Upper lobe of left lung (tissue), 6 donors: ENCODE measurements at regions not wholly inside any gene's neighbourhood (a gene's known extent, or its start where the extent isn't known, plus 50 kb on each side); places are given as distances from the start of the nearest gene placed in this dataset.
"Not testable (repeated sequence)": the region's sequence is repeated elsewhere in the genome, so short reads cannot be mapped to it uniquely, and the experiment has no call there.

Experiments
- ATAC-seq, 2 donors: fragments of 200-7000 bp; cut with Tn5 transposase; one replicate each; pipeline ENCODE4 v1.9.1; 2022; ENCODE audit warnings: mild to moderate bottlenecking in 2 of 2, moderate library complexity in 2 of 2; ENCODE audit not compliant: low FRiP score in 2 of 2
- DNase-seq, 2 donors: peaks; one replicate each; pipeline ENCODE4 v3.0.0-alpha.2; 2019 to 2020
- H3K27ac ChIP-seq, 4 donors: fragments of 200-600 bp; sonication (generic); one replicate each; pipeline ENCODE4 v1.5.1; 2016 to 2019
- H3K27me3 ChIP-seq, 4 donors: fragments of 200-600 bp; sonication (generic); one replicate each; pipeline ENCODE4 v1.5.1; 2017 to 2019
- H3K36me3 ChIP-seq, 4 donors: fragments of 200-600 bp; sonication (generic); one replicate each; pipeline ENCODE4 v1.5.1; 2016 to 2019
- H3K4me1 ChIP-seq, 4 donors: fragments of 200-600 bp; sonication (generic); one replicate each; pipeline ENCODE4 v1.5.1; 2018 to 2019
- H3K4me3 ChIP-seq, 4 donors: fragments of 200-600 bp; sonication (generic); one replicate each; pipeline ENCODE4 v1.5.1; 2017 to 2019; ENCODE audit warnings: mild to moderate bottlenecking in 2 of 4, moderate library complexity in 1 of 4
- H3K9me3 ChIP-seq, 4 donors: fragments of 200-600 bp; sonication (generic); one replicate each; pipeline ENCODE4 v1.5.1; 2018 to 2019
- CTCF ChIP-seq, 6 experiments: fragments of 450-650 bp in 4 of 6; fragments of 200-600 bp in 2 of 6; sonication (generic) in 2 of 6; IDR thresholded peaks; one replicate each; pipeline ENCODE4 v1.5.1; 2016 to 2019; ENCODE audit warnings: antibody characterized with exemption in 6 of 6
- EP300 ChIP-seq, 4 donors: sonication (generic); formaldehyde crosslinking; IDR thresholded peaks; one replicate each; pipeline ENCODE4 v1.5.1; 2017; ENCODE audit warnings: antibody characterized with exemption in 4 of 4, control low read depth in 2 of 4
- POLR2A ChIP-seq, 4 donors: fragments of 450-650 bp; IDR thresholded peaks; one replicate each; pipeline ENCODE4 v1.5.1; 2016 to 2017; ENCODE audit warnings: antibody characterized with exemption in 4 of 4, mild to moderate bottlenecking in 2 of 4
- POLR2AphosphoS5 ChIP-seq, 2 donors: sonication (generic); formaldehyde crosslinking; IDR thresholded peaks; one replicate each; pipeline ENCODE4 v1.5.1; 2017; ENCODE audit warnings: antibody characterized with exemption in 2 of 2
- WGBS, 2 donors: methylation state at CpG; one replicate each; pipeline ENCODE4 v1.1.5; 2017 to 2018; 5-methylcytosine and 5-hydroxymethylcytosine counted together
- donor health status: DM: no; HTN: no; CAD: no; lungs with moderate emphysema.
- donor health status: DM: no; HTN: yes; CAD: no; lungs with severe emphysema.

- DNase-seq (no peak), ATAC-seq (no peak)
- Histone ChIP-seq H3K9me3 (no peaks in the 10 kb centered on the region), H3K27me3 (no peaks in the 10 kb centered on the region), H3K27ac (no peak overlapping the region), H3K4me1 (no peaks in the 10 kb centered on the region), H3K36me3 (no peaks in the 10 kb centered on the region), H3K4me3 (no peak overlapping the region)
- TF ChIP-seq EP300 (IDR thresholded peaks at IDR 0.05): no peak
- no peak for TF ChIP-seq POLR2AphosphoS5 (IDR thresholded peaks at IDR 0.05)
- no peak for TF ChIP-seq POLR2A (IDR thresholded peaks at IDR 0.05)
- TF ChIP-seq CTCF (IDR thresholded peaks at IDR 0.05): no peak
Measured at GRCh38 chr7:12926206-12926605, 238.8 kb downstream of the ARL4A start.

GRCh38 chr7:12927635-12928434 is 240.4 kb downstream of the ARL4A start:
- ATAC-seq: no peak
- Histone ChIP-seq H3K4me1 (no peaks in the 10 kb centered on the region), H3K9me3 (no peaks in the 10 kb centered on the region), H3K27me3 (no peaks in the 10 kb centered on the region), H3K36me3 (no peaks in the 10 kb centered on the region), H3K27ac (no peak overlapping the region), H3K4me3 (no peak overlapping the region)
- no peak for TF ChIP-seq POLR2AphosphoS5 (IDR thresholded peaks at IDR 0.05)
- TF ChIP-seq POLR2A (IDR thresholded peaks at IDR 0.05): no peak
- no peak for TF ChIP-seq EP300 (IDR thresholded peaks at IDR 0.05)
- no peak for TF ChIP-seq CTCF (IDR thresholded peaks at IDR 0.05)
- no peak for DNase-seq
- 72 to 77% methylated on average over 4 of the region's 4 CpGs for WGBS, 2 donors

GRCh38 chr7:12929476-12930140 is 242.2 kb downstream of the ARL4A start:
- Histone ChIP-seq H3K4me1 (no peaks in the 10 kb centered on the region), H3K9me3 (no peaks in the 10 kb centered on the region), H3K27me3 (no peaks in the 10 kb centered on the region), H3K36me3 (no peaks in the 10 kb centered on the region), H3K4me3 (no peak overlapping the region), H3K27ac (no peak overlapping the region)
- no peak for DNase-seq
- ATAC-seq: no peak
- WGBS, 2 donors: 84 to 90% methylated on average over 1 of the region's 1 CpG
- TF ChIP-seq POLR2AphosphoS5 (IDR thresholded peaks at IDR 0.05): no peak

- H3K27ac ChIP-seq: no peak overlapping the region
Measured at GRCh38 chr7:12930534-12930933, 243.1 kb downstream of the ARL4A start.

GRCh38 chr7:12931465-12931864 is 244.0 kb downstream of the ARL4A start:
- H3K9me3 ChIP-seq, DNase-seq, H3K4me3 ChIP-seq, H3K27me3 ChIP-seq, H3K4me1 ChIP-seq, H3K36me3 ChIP-seq, ATAC-seq, H3K27ac ChIP-seq: not testable (repeated sequence)
- WGBS, 2 donors: 89 to 96% methylated on average over 19 of the region's 19 CpGs

More at GRCh38 chr7:12930534-12930933, 243.1 kb downstream of the ARL4A start:
- H3K4me3 ChIP-seq: no peak overlapping the region
- 54 to 74% methylated on average over 2 of the region's 2 CpGs for WGBS, 2 donors
- no peaks in the 10 kb centered on the region for H3K9me3 ChIP-seq
- DNase-seq: no peak
- no peaks in the 10 kb centered on the region for H3K4me1 ChIP-seq
- no peaks in the 10 kb centered on the region for H3K27me3 ChIP-seq
- no peak for ATAC-seq
- no peaks in the 10 kb centered on the region for H3K36me3 ChIP-seq
- TF ChIP-seq POLR2AphosphoS5 (IDR thresholded peaks at IDR 0.05) (no peak), EP300 (IDR thresholded peaks at IDR 0.05) (no peak), CTCF (IDR thresholded peaks at IDR 0.05) (no peak), POLR2A (IDR thresholded peaks at IDR 0.05) (no peak)

GRCh38 chr7:12939694-12940093 is 252.3 kb downstream of the ARL4A start:
- Histone ChIP-seq H3K4me3 (no peak overlapping the region), H3K9me3 (no peaks in the 10 kb centered on the region), H3K27ac (no peak overlapping the region), H3K27me3 (no peaks in the 10 kb centered on the region), H3K36me3 (no peaks in the 10 kb centered on the region), H3K4me1 (no peaks in the 10 kb centered on the region)
- no peak for DNase-seq
- TF ChIP-seq CTCF (IDR thresholded peaks at IDR 0.05) (no peak), POLR2AphosphoS5 (IDR thresholded peaks at IDR 0.05) (no peak), EP300 (IDR thresholded peaks at IDR 0.05) (no peak), POLR2A (IDR thresholded peaks at IDR 0.05) (no peak)
- WGBS, 2 donors: 89 to 93% methylated on average over 8 to 11 of the region's 11 CpGs
- no peak for ATAC-seq
